B cell (primary cell): ENCODE measurements at regions not wholly inside any gene's neighbourhood (a gene's known extent, or its start where the extent isn't known, plus 50 kb on each side); places are given as distances from the start of the nearest gene placed in this dataset.

Experiments
- EZH2 ChIP-seq: IDR thresholded peaks from 2 replicates; pipeline ENCODE4 v1.6.1; 2012; ENCODE audit warnings: borderline replicate concordance, low read depth, mild to moderate bottlenecking, moderate library complexity, low read length; ENCODE audit not compliant: insufficient read depth, poor library complexity, severe bottlenecking
- TF ChIP-seq, protein P1 (sequence below): fragments of 200-600 bp; IDR thresholded peaks from one replicate; pipeline ENCODE4 v1.8.0; 2022; ENCODE audit warnings: antibody characterized with exemption, mild to moderate bottlenecking

DNA sequence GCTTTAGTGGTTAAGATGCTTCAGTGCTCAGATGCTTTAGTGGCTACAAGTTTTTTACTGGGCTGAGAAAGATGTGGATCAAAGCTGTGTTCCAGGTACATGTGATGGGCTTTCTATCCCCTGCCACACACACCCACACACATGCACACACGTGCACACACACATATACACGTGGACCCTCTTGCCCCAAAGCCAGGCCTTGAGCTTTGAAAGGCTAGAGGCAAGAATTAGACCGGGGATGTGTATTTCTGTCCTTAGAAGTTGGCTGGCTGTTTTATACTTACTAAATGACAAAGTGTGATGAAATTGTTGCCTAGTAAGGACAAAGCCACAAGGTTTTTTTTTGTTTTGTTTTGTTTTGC, 376.5 kb downstream of the C12orf75 start:
- TF ChIP-seq EZH2, result no peak
- TF ChIP-seq, protein P1, sequence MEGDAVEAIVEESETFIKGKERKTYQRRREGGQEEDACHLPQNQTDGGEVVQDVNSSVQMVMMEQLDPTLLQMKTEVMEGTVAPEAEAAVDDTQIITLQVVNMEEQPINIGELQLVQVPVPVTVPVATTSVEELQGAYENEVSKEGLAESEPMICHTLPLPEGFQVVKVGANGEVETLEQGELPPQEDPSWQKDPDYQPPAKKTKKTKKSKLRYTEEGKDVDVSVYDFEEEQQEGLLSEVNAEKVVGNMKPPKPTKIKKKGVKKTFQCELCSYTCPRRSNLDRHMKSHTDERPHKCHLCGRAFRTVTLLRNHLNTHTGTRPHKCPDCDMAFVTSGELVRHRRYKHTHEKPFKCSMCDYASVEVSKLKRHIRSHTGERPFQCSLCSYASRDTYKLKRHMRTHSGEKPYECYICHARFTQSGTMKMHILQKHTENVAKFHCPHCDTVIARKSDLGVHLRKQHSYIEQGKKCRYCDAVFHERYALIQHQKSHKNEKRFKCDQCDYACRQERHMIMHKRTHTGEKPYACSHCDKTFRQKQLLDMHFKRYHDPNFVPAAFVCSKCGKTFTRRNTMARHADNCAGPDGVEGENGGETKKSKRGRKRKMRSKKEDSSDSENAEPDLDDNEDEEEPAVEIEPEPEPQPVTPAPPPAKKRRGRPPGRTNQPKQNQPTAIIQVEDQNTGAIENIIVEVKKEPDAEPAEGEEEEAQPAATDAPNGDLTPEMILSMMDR, result no peak
